HG02759 (cell line): ENCODE measurements at regions not wholly inside any gene's neighbourhood (a gene's known extent, or its start where the extent isn't known, plus 50 kb on each side); places are given as distances from the start of the nearest gene placed in this dataset.
"Not testable (repeated sequence)": the region's sequence is repeated elsewhere in the genome, so short reads cannot be mapped to it uniquely, and the experiment has no call there.

Experiments used
- ATAC-seq: cut with Tn5 transposase; IDR thresholded peaks from one replicate; pipeline ENCODE4 v1.9.1; 2021; ENCODE audit warnings: mild to moderate bottlenecking, moderate library complexity; ENCODE audit not compliant: unreplicated experiment

GRCh38 chrX:964831-965416, 247.5 kb downstream of the CRLF2 start:
- no peak for ATAC-seq

- ATAC-seq, result no peak
These were observed 251.6 kb downstream of the CRLF2 start for GRCh38 chrX:960821-961220.

GRCh38 chrX:959595-959994, 252.9 kb downstream of the CRLF2 start:
- ATAC-seq, result no peak

- not testable (repeated sequence) for ATAC-seq
These were observed 257.2 kb downstream of the CRLF2 start for GRCh38 chrX:955168-955781.

- ATAC-seq, result no peak
These were observed 258.5 kb downstream of the CRLF2 start for GRCh38 chrX:953879-954482.

GRCh38 chrX:952816-953215, 259.6 kb downstream of the CRLF2 start:
- no peak for ATAC-seq

- ATAC-seq, result not testable (repeated sequence)
These were observed 265.2 kb downstream of the CRLF2 start for GRCh38 chrX:947262-947661.

- no peak for ATAC-seq
These were observed 269.4 kb downstream of the CRLF2 start for GRCh38 chrX:943035-943434.

- ATAC-seq, result no peak
These were observed 271.8 kb downstream of the CRLF2 start for GRCh38 chrX:940691-941090.

- no peak for ATAC-seq
These were observed 275.3 kb downstream of the CRLF2 start for GRCh38 chrX:936979-937769.

- no peak for ATAC-seq
These were observed 278.8 kb downstream of the CRLF2 start for GRCh38 chrX:933611-934010.

- no peak for ATAC-seq
These were observed 283.8 kb downstream of the CRLF2 start for GRCh38 chrX:928606-929005.

GRCh38 chrX:926991-927390, 285.5 kb downstream of the CRLF2 start:
- ATAC-seq, result no peak

- ATAC-seq, result no peak
These were observed 286.4 kb downstream of the CRLF2 start for GRCh38 chrX:926070-926469.

GRCh38 chrX:925652-926061, 286.8 kb downstream of the CRLF2 start:
- no peak for ATAC-seq

GRCh38 chrX:925094-925493, 287.4 kb downstream of the CRLF2 start:
- ATAC-seq, result no peak

GRCh38 chrX:924017-924416, 288.4 kb downstream of the CRLF2 start:
- no peak for ATAC-seq

GRCh38 chrX:920234-920799, 289.7 kb downstream of the SHOX start:
- ATAC-seq, result no peak

GRCh38 chrX:916230-916599, 285.6 kb downstream of the SHOX start:
- no peak for ATAC-seq

GRCh38 chrX:915427-916229, 285.0 kb downstream of the SHOX start:
- no peak for ATAC-seq

- no peak for ATAC-seq
These were observed 283.6 kb downstream of the SHOX start for GRCh38 chrX:914206-914605.
